Stimulated activated CD4-positive, alpha-beta T cell treated with anti-CD3 and anti-CD28 coated beads, Interleukin-15, amount 100 ng/mL, for 48 hours (primary cell): ENCODE measurements at regions not wholly inside any gene's neighbourhood (a gene's known extent, or its start where the extent isn't known, plus 50 kb on each side); places are given as distances from the start of the nearest gene placed in this dataset.
"Not testable (repeated sequence)": the region's sequence is repeated elsewhere in the genome, so short reads cannot be mapped to it uniquely, and the experiment has no call there.

Experiments used
- DNase-seq, 2 donors: peaks; one replicate each; pipeline ENCODE4 v3.0.0-alpha.2; 2020; ENCODE audit warnings: low read depth in 2 of 2

DNA sequence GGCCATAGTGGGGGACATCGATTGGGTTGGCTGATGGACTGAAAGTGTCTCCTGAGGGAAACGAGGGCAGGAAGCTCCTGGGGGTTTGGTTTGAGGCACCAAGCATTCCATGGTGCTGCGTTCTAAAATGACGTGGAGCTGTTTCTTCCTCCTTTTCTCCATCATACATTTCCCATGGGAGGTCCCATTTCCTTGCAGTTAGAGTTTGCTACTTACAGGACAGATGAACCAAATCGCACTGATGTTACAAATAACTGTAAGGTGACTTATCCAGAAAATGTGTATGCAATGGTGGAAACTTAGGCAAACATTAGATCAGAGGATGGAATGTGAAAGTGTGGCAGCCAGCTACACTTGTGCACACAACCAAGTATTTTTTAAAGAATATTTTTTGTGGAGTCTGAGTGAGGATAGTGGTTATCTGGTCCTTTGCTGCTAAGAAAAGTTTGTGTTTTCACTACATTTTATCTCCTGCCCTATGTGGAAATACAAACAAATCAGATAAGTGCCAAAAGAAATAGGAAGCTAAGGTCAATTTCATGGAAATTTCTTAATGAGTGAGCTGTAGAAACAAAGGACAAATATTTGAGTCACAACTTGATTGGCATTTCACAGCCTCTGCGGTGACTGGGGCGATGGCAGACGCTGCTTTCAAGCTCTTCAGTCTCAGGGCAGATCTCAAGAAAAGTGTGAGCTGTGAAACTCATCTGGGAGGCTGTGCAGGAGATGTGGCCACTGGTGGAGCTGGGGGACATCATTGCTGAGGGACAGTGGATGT, 256.2 kb downstream of the TSN start:
- DNase-seq = no peak

DNA sequence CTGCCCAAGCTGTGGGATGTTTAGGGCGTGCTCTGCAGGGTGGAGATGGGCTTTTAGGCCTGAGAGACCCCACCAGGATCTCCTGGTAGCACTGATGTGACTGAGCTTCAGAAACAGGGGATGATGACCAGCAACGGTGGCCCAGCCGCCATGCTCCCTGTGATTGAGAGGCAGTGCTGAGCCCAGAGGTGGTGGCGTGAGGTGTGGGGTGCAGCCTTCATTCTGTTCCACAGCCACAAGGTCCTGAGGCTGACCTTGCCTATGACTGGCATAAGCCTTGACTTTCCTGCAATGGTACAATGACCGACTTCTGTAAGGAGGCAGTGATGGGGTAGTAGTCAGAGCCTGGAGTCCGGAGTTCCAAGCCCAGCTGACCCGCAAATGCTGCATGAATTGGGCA, 263.3 kb downstream of the TSN start:
- DNase-seq = no peak

- DNase-seq = no peak
Observed at GRCh38 chr2:122019724-122020123, 264.3 kb downstream of the TSN start.

GRCh38 chr2:122020377-122020776, 264.9 kb downstream of the TSN start:
- DNase-seq = no peak

DNA sequence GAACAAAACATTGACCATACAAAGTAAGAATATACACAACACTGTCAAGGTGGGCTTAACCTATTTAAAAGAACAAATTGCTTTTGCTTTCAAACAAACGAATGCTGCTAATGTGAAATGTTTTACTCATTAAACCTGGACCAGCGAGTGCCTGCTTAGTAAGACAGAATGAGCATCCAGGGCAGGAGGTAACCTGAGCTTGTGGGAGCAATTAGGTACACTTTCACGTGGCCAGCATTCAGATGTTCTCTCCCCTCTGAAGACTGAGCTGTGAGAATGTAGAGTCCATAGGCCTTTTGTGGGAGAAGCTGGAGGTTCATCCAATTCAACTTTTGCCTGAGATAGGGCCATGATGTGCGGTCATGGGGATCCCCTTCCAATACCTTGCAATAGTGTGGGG, 266.5 kb downstream of the TSN start:
- no peak for DNase-seq

DNA sequence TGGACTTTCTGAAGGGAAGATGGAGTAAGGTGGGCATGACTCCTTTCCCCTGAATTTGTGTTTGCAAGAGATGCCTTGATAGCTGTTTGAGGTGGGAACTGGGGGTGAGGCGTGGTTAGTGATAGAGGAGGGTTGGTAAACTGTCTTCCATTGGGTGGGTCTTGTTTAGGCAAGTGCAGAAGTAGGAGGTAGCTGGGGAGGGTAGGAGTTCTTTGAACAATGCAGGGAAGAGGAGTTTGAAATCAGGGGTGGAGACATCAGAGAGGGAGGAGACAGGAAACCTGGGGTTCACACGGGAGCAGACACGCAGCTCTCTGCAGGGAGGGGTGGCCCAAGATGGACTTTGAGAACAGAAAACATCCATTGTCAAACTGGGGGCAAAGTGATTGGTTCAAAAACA, 267.1 kb downstream of the TSN start:
- no peak for DNase-seq

- no peak for DNase-seq
Observed at GRCh38 chr2:122023059-122023864, 267.8 kb downstream of the TSN start.

- DNase-seq = no peak
Observed at GRCh38 chr2:122027510-122028217, 272.2 kb downstream of the TSN start.

- no peak for DNase-seq
Observed at GRCh38 chr2:122028371-122029100, 273.1 kb downstream of the TSN start.

DNA sequence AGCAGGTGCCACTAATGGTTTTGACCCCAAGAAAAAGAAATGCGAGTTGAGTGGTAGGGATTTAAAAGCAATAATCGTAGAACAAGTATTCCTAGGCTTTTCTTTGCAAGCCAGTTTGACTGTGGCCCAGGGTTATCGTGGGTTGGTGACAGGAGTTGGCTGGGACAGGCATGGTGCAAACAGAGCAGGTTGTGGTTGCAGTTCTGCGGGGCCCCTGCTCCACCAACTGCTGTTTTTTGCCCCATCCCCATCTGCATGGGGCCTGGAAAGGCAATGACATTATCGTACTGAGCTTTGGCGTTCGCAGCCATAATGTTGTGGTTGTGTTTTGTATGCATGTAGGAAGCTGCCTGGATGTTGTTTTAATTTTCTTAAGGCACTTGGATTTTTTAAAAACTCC, 274.0 kb downstream of the TSN start:
- DNase-seq = no peak

DNA sequence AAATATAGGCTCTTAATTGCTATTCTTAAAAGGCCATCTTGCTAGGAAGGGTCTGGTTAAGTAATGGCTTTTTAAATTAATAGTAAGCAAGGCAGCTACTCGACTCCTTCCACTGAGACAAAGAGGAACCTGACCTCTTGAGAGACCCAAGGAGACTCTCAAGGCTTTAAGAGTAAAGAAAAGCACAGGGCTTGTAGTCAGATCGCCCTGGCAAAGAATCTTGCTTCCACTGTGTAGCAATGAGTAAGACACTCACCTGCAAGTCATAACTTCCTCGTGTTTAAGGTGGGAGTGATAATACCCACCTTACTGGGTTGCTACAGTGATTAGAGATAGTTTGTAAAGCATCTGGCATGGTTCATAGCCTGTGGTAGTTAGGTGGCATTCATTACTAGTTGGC, 274.5 kb downstream of the TSN start:
- no peak for DNase-seq

GRCh38 chr2:122031544-122032263, 276.3 kb downstream of the TSN start:
- DNase-seq = no peak

DNA sequence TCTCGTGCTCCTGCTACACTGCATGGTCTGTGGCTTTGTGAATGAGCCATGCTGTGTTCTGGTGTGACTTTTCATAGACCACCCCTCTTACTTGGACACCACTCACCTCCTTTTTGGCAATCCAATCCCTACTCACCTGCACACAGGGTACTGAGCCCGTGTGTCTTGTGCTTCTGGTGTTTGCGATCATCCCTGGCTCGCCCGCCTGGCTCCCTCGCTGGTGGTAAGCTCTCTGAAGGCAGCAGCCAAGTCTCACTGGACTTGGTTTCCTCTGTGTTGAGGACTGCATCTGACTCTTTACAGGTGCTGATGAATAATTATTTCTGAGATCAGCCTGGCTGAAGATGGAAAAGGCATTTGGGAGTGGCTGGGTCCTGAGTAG, 276.8 kb downstream of the TSN start:
- DNase-seq = no peak

GRCh38 chr2:122033778-122034177, 278.3 kb downstream of the TSN start:
- no peak for DNase-seq

- no peak for DNase-seq
Observed at GRCh38 chr2:122034344-122034743, 278.9 kb downstream of the TSN start.

DNA sequence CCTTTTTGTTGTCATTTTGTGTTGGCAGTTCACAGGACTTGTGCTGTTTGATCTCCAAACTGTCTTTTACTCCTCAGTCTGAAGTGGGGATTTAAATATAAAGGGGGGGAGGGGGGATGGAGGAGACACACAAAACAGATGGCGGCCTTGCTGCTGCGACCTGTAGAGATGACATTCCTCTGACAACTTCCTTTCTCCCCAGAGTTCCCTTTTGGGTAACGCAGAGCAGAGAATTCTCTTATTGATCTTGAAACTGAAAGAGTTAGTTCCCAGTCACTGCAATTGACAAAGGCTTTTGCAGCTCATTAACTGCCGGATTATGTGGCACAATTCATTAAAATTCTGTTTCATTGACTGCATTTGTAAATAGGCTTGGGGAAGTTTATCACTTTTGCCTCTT, 279.3 kb downstream of the TSN start:
- DNase-seq = no peak

DNA sequence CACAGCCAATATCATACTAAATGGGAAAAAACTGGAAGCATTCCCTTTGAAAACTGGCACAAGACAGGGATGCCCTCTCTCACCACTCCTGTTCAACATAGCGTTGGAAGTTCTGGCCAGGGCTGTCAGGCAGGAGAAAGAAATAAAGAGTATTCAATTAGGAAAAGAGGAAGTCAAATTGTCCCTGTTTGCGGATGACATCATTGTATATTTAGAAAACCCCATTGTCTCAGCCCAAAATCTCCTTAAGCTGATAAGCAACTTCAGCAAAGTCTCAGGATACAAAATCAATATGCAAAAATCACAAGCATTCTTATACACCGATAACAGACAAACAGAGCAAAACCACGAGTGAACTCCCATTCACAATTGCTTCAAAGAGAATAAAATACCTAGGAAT, 283.4 kb downstream of the TSN start:
- not testable (repeated sequence) for DNase-seq

- no peak for DNase-seq
Observed at GRCh38 chr2:122041455-122041854, 286.0 kb downstream of the TSN start.

- not testable (repeated sequence) for DNase-seq
Observed at GRCh38 chr2:122051659-122052058, 296.2 kb downstream of the TSN start.

GRCh38 chr2:122055521-122055931, 300.1 kb downstream of the TSN start:
- no peak for DNase-seq

GRCh38 chr2:122056853-122057252, 301.4 kb downstream of the TSN start:
- no peak for DNase-seq
